OCI-LY3 (cell line): ENCODE measurements at regions not wholly inside any gene's neighbourhood (a gene's known extent, or its start where the extent isn't known, plus 50 kb on each side); places are given as distances from the start of the nearest gene placed in this dataset.

Source experiments
- H2AFZ ChIP-seq: fragments of 200-600, 300-600 bp; shearing (Covaris generic); 2 replicates; pipeline ENCODE4 v1.6.0; 2014; ENCODE audit warnings: antibody characterized with exemption, low read depth, low read length
- H3K27ac ChIP-seq: fragments of 200-600, 300-600 bp; sonication (generic); 2 replicates; pipeline ENCODE4 v1.5.1; 2014; ENCODE audit warnings: mild to moderate bottlenecking, low read length, moderate library complexity, mixed read lengths
- H3K27me3 ChIP-seq: fragments of 200-600, 300-600 bp; sonication (generic); 2 replicates; pipeline ENCODE4 v1.6.1; 2014; ENCODE audit warnings: low read depth, low read length, mixed read lengths
- H3K36me3 ChIP-seq: fragments of 200-600, 300-600 bp; sonication (generic); replicated peaks from 2 replicates; pipeline ENCODE3; 2014; ENCODE audit warnings: low read depth, low read length, mixed read lengths
- H3K4me1 ChIP-seq: fragments of 300-600, 200-600 bp; sonication (generic); 2 replicates; pipeline ENCODE4 v1.6.1; 2014; ENCODE audit warnings: low read length, mixed read lengths
- H3K4me2 ChIP-seq: fragments of 200-600, 300-600 bp; sonication (generic); 2 replicates; pipeline ENCODE4 v1.6.1; 2014; ENCODE audit warnings: low read length, mixed read lengths
- H3K4me3 ChIP-seq: fragments of 300-600, 200-600 bp; sonication (generic); 2 replicates; pipeline ENCODE4 v1.5.1; 2014; ENCODE audit warnings: antibody characterized with exemption, mild to moderate bottlenecking, low read length, moderate library complexity
- H3K79me2 ChIP-seq: fragments of 300-600, 200-600 bp; shearing (Covaris generic); 2 replicates; pipeline ENCODE4 v1.6.1; 2014; ENCODE audit warnings: mild to moderate bottlenecking, low read length, mixed read lengths
- H3K9ac ChIP-seq: fragments of 300-600, 200-600 bp; shearing (Covaris generic); 2 replicates; pipeline ENCODE4 v1.6.0; 2014; ENCODE audit warnings: mild to moderate bottlenecking, low read length, moderate library complexity
- H3K9me3 ChIP-seq: fragments of 200-600, 300-600 bp; shearing (Covaris generic); 2 replicates; pipeline ENCODE4 v1.6.1; 2014; ENCODE audit warnings: low read length, mixed read lengths; ENCODE audit not compliant: insufficient read depth
- H4K20me1 ChIP-seq: fragments of 200-600, 300-600 bp; sonication (generic); 2 replicates; pipeline ENCODE4 v1.6.1; 2016; ENCODE audit warnings: low read length, mixed read lengths; ENCODE audit not compliant: insufficient read depth
- EZH2phosphoT487 ChIP-seq: fragments of 200-600 bp; shearing (Covaris generic); IDR thresholded peaks from 2 replicates; pipeline ENCODE4 v1.6.1; 2018; ENCODE audit warnings: antibody characterized with exemption, mixed run types, low read depth
- TF ChIP-seq, protein P1 (sequence below): fragments of 200-600, 300-600 bp; sonication (generic); IDR thresholded peaks from 2 replicates; pipeline ENCODE4 v1.5.1; 2014; ENCODE audit warnings: antibody characterized with exemption, low read length, low read depth

DNA sequence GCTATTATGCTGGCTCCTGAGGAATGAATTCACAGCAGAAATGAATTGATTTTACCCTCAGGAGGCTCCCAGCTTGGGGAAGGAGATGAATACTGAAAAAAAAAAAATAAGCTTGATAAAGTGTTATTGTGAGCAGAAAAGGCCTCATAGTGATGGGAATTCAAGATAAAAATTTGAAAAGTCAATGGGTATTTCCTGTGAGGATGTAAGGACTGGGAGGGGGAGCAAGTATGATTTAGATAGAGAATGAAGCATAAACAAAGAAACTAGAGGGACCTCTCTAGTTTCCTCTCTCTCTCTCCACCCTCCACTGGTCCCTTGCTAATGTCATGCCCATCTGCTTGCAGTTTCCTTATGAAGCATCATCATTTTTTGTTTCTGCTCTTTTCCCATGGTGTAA is 439.0 kb upstream of the PLXNA2 start:
- Histone ChIP-seq H3K9me3 (no peaks in the 10 kb centered on the region), H4K20me1 (no peaks in the 10 kb centered on the region), H3K4me3 (no peak overlapping the region), H3K27me3 (peaks cover 29% of the 10 kb centered on the region), H3K4me2 (no peak overlapping the region), H3K4me1 (no peaks in the 10 kb centered on the region; the same call in 1 of the 2 replicates), H3K36me3 (no peaks in the 10 kb centered on the region), H3K9ac (no peak overlapping the region), H3K27ac (no peak overlapping the region), H2AFZ (no peak overlapping the region), H3K79me2 (no peaks in the 10 kb centered on the region)
- TF ChIP-seq EZH2phosphoT487 = no peak
- TF ChIP-seq, protein P1, sequence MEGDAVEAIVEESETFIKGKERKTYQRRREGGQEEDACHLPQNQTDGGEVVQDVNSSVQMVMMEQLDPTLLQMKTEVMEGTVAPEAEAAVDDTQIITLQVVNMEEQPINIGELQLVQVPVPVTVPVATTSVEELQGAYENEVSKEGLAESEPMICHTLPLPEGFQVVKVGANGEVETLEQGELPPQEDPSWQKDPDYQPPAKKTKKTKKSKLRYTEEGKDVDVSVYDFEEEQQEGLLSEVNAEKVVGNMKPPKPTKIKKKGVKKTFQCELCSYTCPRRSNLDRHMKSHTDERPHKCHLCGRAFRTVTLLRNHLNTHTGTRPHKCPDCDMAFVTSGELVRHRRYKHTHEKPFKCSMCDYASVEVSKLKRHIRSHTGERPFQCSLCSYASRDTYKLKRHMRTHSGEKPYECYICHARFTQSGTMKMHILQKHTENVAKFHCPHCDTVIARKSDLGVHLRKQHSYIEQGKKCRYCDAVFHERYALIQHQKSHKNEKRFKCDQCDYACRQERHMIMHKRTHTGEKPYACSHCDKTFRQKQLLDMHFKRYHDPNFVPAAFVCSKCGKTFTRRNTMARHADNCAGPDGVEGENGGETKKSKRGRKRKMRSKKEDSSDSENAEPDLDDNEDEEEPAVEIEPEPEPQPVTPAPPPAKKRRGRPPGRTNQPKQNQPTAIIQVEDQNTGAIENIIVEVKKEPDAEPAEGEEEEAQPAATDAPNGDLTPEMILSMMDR = no peak

DNA sequence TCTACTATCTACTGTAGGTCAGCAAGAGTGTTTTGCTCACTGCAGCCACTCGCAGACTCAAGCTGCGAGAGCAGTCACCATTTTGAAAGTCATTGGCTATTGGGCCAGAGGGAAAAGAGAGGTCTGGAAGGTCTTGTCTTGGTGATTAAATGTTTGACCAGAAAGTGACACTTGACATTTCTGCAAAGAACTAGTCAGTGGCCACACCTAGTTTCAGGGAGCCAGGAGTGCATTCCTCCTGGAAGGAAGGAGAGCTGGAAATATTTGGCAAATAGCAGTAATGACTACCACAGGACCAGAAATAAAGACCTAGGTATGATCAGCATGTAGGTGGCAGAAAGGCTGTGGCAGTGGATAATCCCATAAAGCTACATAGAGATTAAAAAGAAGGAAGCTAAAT is 440.0 kb upstream of the PLXNA2 start:
- no peaks in the 10 kb centered on the region; the same call in 1 of the 2 replicates for H3K4me1 ChIP-seq
- no peaks in the 10 kb centered on the region for H4K20me1 ChIP-seq
- peaks cover 27% of the 10 kb centered on the region for H3K27me3 ChIP-seq
- no peak overlapping the region for H3K9ac ChIP-seq
- H3K36me3 ChIP-seq = no peaks in the 10 kb centered on the region
- no peaks in the 10 kb centered on the region for H3K79me2 ChIP-seq
- H3K27ac ChIP-seq = no peak overlapping the region
- H3K9me3 ChIP-seq = no peaks in the 10 kb centered on the region
- TF ChIP-seq, protein P1 = no peak
- no peak for TF ChIP-seq EZH2phosphoT487
- H3K4me2 ChIP-seq = no peak overlapping the region
- H3K4me3 ChIP-seq = no peak overlapping the region
- H2AFZ ChIP-seq = no peak overlapping the region

DNA sequence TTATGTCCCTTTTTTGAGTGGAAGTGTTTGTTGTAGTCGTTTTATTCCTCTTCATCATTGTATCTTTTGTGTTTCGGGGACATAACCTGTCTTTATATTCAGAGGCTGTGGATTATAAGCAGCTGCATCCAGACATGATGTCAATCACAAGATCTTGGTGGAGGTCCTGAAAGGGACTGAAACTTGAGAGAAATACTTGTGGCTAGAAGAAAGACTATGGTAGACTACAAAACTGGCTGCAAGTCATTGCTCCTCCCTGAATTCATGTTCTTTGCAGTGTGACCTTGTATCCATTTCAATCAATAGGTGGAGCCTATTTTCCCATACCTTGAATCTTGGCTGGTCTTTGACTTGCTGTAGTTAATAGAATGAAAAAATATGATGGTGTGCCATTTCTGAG is 442.4 kb upstream of the PLXNA2 start:
- H3K9ac ChIP-seq = no peak overlapping the region
- H2AFZ ChIP-seq = no peak overlapping the region
- TF ChIP-seq, protein P1 = no peak
- TF ChIP-seq EZH2phosphoT487 = no peak
- H3K4me1 ChIP-seq = no peaks in the 10 kb centered on the region; the same call in 1 of the 2 replicates
- H3K9me3 ChIP-seq = no peaks in the 10 kb centered on the region
- H4K20me1 ChIP-seq = no peaks in the 10 kb centered on the region
- H3K4me3 ChIP-seq = no peak overlapping the region
- H3K27ac ChIP-seq = no peak overlapping the region
- no peaks in the 10 kb centered on the region for H3K79me2 ChIP-seq
- H3K36me3 ChIP-seq = no peaks in the 10 kb centered on the region
- H3K27me3 ChIP-seq = peaks cover 25% of the 10 kb centered on the region
- H3K4me2 ChIP-seq = no peak overlapping the region

DNA sequence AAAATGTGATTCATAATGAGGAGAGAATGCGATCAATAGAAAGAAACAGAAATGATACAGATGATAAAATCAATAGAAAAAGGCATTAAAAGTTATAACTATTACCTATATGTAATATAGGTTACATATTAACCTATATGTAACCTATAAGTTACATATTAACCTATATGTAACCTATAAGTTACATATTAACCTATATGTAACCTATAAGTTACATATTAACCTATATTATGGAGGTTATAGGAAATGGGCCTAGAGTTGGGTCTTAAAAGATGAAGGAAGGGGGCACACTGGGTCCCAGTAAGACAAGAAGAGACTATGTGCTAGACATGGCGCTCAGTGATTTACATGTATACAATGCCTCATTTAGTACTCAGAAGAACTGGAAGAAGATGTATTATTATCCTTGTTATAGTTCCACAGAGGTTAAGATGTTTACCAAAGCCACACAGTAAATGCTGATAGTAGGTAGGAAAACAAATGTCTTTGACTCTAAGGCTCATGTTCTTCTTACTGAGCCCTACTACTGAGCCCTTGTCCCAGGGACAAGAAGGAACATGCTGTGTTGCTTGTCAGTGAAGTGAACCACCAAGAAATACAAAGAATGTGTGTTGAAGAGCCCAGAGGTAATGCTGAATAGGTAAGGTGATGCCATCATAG is 444.6 kb upstream of the PLXNA2 start:
- no peaks in the 10 kb centered on the region for H3K4me1 ChIP-seq
- H3K9me3 ChIP-seq = no peaks in the 10 kb centered on the region
- H3K79me2 ChIP-seq = no peaks in the 10 kb centered on the region
- H3K9ac ChIP-seq = no peak overlapping the region
- no peaks in the 10 kb centered on the region for H4K20me1 ChIP-seq
- H3K36me3 ChIP-seq = no peaks in the 10 kb centered on the region
- TF ChIP-seq EZH2phosphoT487 = no peak
- TF ChIP-seq, protein P1 = no peak
- H3K4me2 ChIP-seq = no peak overlapping the region
- H3K27me3 ChIP-seq = peaks cover 16% of the 10 kb centered on the region; the same call in 1 of the 2 replicates
- no peak overlapping the region for H2AFZ ChIP-seq
- no peak overlapping the region for H3K4me3 ChIP-seq
- H3K27ac ChIP-seq = no peak overlapping the region
